Epithelial cell of proximal tubule (primary cell): ENCODE measurements at regions not wholly inside any gene's neighbourhood (a gene's known extent, or its start where the extent isn't known, plus 50 kb on each side); places are given as distances from the start of the nearest gene placed in this dataset.

Experiments
- DNase-seq: peaks from one replicate; pipeline ENCODE4 v3.0.0-alpha.2; 2011; ENCODE audit warnings: low read depth
- H3K4me3 ChIP-seq: 2 replicates; pipeline ENCODE4 v1.5.1; 2011; ENCODE audit warnings: low read depth, mild to moderate bottlenecking, low read length
- CTCF ChIP-seq: conservative IDR thresholded peaks from 2 replicates; pipeline ENCODE4 v1.5.1; 2012; ENCODE audit warnings: low read depth, mild to moderate bottlenecking, low read length

GRCh38 chr11:106152013-106152412 lies 74.6 kb downstream of the AASDHPPT start:
- no peak for DNase-seq
- peak; percentile 53 for TF ChIP-seq CTCF
- H3K4me3 ChIP-seq: no peak overlapping the region

DNA sequence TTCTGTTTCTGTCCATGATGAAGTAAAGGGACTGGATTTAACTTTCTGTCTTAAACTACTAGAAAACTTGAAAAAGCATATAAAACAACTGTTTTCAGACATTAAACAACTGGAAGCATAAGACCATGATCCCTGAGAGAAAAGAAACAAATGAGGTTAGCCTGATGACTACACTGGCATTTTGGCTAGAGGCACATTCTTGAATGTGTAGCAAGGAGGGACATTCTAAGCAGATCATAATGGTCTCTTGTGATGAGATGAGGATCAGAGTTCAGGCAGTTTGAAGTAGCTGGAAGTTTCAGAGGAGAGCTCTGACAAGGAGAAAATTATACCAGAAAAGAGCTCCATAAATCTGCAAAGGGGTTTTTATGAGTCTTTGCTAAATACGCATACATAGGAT lies 75.4 kb downstream of the AASDHPPT start:
- H3K4me3 ChIP-seq: no peak overlapping the region
- no peak for DNase-seq
- no peak for TF ChIP-seq CTCF

- DNase-seq: no peak
- no peak overlapping the region for H3K4me3 ChIP-seq
- TF ChIP-seq CTCF: peak; percentile 68
Observed at GRCh38 chr11:106156290-106156937, 79.0 kb downstream of the AASDHPPT start.

- H3K4me3 ChIP-seq: no peak overlapping the region
- TF ChIP-seq CTCF: no peak
- DNase-seq: no peak
Observed at GRCh38 chr11:106158406-106158805, 80.9 kb downstream of the AASDHPPT start.

GRCh38 chr11:106159836-106160235 lies 82.4 kb downstream of the AASDHPPT start:
- DNase-seq: no peak
- TF ChIP-seq CTCF: no peak
- H3K4me3 ChIP-seq: no peak overlapping the region

DNA sequence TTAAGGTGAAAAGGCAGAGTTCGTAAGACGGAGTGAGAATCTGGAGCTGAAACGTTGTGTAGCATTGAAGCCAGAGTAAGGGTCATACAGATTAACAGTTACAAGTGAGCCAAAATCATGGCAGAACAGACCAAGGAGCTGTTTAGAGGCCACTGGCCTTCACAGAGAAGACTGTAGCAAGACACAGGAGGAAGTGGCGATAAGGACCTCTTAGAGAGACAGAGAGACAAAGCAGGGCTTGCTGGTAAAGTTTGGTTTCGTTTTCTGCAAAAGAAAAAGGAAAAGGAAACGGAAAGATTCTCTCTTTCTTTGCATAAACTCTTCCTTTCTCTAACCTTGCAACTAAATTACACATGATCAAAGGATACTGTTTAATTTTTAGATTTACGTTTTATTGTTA lies 83.0 kb downstream of the AASDHPPT start:
- no peak overlapping the region for H3K4me3 ChIP-seq
- no peak for TF ChIP-seq CTCF
- no peak for DNase-seq
